ENCODE measurements at regions not wholly inside any gene's neighbourhood (a gene's known extent, or its start where the extent isn't known, plus 50 kb on each side); places are given as distances from the start of the nearest gene placed in this dataset.

DNA sequence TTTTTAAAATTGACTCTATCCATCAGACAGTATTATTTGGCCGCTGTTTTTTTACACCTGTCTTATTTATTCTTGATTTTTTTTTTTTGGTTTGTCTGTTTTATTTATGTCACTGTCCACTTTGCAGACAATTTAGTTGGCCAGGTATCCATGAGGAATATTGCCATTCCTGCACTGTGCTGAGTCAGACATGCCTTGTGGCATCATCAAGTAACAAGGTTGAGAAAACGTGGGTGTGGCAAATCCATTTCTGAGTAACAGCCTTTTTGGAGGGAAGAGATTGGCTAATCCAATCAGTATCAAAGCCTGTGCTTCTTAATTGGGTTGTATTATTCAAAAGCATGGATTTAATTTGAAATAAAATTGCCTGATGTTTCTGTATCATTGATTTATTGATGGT, 463.1 kb downstream of the USP25 start:
- H3K4me3 ChIP-seq = no peak overlapping the region
- DNase-seq (ENCODE audit: low spot score in 2 of 2) = no peak
- H3K27ac ChIP-seq = peak overlapping the region in 2 of 4 donors; percentile 87 to 91
- H3K27me3 ChIP-seq = no peaks in the 10 kb centered on the region
- H3K9me3 ChIP-seq = peaks cover 0 to 3% (median 0%) of the 10 kb centered on the region in 4 donors
- no peaks in the 10 kb centered on the region for H3K36me3 ChIP-seq
- WGBS, 2 donors = 89 to 92% methylated on average over 2 of the region's 2 CpGs
- peaks cover 0 to 17% (median 0%) of the 10 kb centered on the region in 4 donors for H3K4me1 ChIP-seq
- TF ChIP-seq, protein P1, sequence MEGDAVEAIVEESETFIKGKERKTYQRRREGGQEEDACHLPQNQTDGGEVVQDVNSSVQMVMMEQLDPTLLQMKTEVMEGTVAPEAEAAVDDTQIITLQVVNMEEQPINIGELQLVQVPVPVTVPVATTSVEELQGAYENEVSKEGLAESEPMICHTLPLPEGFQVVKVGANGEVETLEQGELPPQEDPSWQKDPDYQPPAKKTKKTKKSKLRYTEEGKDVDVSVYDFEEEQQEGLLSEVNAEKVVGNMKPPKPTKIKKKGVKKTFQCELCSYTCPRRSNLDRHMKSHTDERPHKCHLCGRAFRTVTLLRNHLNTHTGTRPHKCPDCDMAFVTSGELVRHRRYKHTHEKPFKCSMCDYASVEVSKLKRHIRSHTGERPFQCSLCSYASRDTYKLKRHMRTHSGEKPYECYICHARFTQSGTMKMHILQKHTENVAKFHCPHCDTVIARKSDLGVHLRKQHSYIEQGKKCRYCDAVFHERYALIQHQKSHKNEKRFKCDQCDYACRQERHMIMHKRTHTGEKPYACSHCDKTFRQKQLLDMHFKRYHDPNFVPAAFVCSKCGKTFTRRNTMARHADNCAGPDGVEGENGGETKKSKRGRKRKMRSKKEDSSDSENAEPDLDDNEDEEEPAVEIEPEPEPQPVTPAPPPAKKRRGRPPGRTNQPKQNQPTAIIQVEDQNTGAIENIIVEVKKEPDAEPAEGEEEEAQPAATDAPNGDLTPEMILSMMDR (IDR thresholded peaks at IDR 0.05) = no peak
- TF ChIP-seq EP300 (IDR thresholded peaks at IDR 0.05) (peak in 1 of 2 donors; percentile 36), POLR2A (IDR thresholded peaks at IDR 0.05) (no peak)

DNA sequence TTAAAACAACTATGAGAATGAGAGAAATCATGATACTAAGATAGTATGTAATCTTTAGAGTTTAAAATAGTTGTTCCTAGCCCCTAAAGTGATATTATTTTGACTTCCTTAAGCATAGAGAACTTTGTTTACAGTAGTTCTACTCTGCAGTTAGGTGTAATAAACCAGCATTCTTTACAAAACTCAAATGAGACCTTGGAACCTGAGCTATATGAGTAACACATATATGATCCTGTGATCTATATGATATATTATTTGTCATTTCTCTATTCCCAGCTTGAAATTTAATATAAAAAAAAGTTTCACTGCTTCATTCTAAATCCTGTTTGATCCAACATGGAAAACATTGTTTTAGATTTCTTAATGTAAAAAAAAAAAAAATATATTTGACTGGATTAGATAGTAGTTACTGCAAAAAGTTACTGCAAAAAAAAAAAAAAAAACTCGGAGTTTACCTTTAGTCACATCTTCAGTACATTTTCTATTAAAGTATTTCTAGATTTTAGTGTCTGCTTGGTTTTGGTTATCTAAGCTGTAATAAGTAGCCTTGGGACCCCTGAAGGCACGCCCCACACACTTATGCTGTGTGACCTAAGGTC, 463.8 kb downstream of the USP25 start:
- WGBS, 2 donors = 8 to 11% methylated on average over 2 of the region's 2 CpGs
- TF ChIP-seq, protein P1 (IDR thresholded peaks at IDR 0.05) = no peak
- TF ChIP-seq POLR2A (IDR thresholded peaks at IDR 0.05) (no peak), EP300 (IDR thresholded peaks at IDR 0.05) (no peak)
- DNase-seq (ENCODE audit: low spot score in 2 of 2) = no peak
- H3K27me3 ChIP-seq = no peaks in the 10 kb centered on the region
- H3K9me3 ChIP-seq = peaks cover 0 to 3% (median 0%) of the 10 kb centered on the region in 4 donors
- no peaks in the 10 kb centered on the region for H3K36me3 ChIP-seq
- H3K4me3 ChIP-seq = peak overlapping the region in 3 of 4 donors; percentile 34 to 52 (median 41)
- peaks cover 0 to 21% (median 0%) of the 10 kb centered on the region in 4 donors for H3K4me1 ChIP-seq
- peak overlapping the region; percentile 73 to 91 (median 88) for H3K27ac ChIP-seq

DNA sequence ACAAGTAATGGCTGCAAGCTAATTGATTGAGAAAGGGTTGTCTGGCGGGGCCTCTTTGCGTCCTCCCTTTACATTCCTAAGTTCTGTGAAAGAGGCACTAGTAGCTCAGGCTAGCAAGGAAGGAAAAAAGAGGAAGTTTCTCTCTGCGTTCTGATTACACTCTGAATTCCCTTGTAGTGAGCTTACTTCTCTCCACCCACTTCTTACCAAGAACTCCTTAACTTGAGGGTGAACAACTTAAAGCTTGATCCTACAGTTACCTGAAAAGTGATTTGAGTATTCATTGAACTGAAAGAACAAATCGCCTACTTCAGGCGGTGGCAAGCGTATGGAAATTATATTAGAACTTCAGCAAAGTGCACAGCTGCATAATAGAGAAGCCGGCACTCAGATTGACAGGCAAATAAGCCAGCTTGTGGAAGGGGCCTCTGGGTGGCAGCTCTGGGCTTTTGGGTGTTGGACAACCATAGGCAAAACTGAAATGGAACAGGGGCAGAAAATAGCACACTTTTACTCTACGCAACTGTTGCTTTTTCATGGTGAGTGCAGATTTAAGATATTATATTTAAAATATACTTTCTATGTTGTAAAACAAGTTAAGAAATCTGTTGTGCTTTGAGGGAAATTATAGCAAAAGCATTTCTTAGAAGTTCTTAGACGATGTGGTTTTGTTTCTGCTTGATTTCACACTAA, 464.5 kb downstream of the USP25 start:
- H3K4me3 ChIP-seq = peak overlapping the region; percentile 28 to 52 (median 38)
- no peaks in the 10 kb centered on the region for H3K36me3 ChIP-seq
- H3K9me3 ChIP-seq = peaks cover 0 to 9% (median 0%) of the 10 kb centered on the region in 4 donors
- DNase-seq (ENCODE audit: low spot score in 2 of 2) = peak; percentile 36 to 70
- 4 to 5% methylated on average over 9 of the region's 9 CpGs for WGBS, 2 donors
- TF ChIP-seq EP300 (IDR thresholded peaks at IDR 0.05) (peak in 1 of 2 donors; percentile 75), POLR2A (IDR thresholded peaks at IDR 0.05) (peak in 1 of 2 donors; percentile 25)
- TF ChIP-seq, protein P1 (IDR thresholded peaks at IDR 0.05) = peak in 4 of 5 experiments; percentile 7 to 52 (median 24)
- H3K27me3 ChIP-seq = no peaks in the 10 kb centered on the region
- peak overlapping the region; percentile 73 to 91 (median 88) for H3K27ac ChIP-seq
- peaks cover 0 to 24% (median 0%) of the 10 kb centered on the region in 4 donors for H3K4me1 ChIP-seq

DNA sequence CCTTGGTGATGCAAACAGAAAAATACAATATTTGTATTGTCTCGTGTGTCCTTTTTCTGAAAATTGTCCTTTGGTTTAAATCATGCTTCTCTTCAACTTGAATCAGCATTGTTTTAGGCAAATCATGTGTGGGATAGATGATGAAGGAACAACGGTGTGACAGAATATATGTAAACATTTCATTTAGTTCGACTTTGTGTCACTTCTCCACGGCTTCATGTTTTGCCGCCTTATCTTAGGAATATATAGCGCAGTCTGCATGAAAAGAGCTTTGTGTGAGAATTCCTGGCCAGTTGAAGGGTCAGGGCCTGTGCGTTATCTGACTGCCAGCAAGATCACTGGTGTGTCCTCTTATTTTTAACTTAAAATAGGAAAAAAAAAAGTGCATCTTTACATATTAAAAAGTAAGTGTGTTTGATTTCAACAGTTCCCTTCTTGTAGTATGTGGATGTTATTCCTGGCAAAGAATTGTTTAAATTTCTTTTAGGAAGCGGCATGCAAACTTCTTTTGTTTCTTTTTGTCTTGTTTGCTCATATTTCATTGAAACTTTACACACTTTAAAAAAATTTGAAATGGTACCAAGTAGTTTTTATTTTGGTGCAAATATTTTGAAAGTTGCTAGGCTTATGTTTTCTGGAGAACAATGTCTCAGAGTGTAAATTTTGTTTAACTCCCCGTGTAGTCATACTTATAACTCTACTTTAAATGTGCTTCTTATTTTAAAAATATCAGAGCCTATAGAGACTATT, 465.2 kb downstream of the USP25 start:
- DNase-seq (ENCODE audit: low spot score in 2 of 2) = peak in 1 of 2 donors; percentile 33
- H3K27me3 ChIP-seq = no peaks in the 10 kb centered on the region
- WGBS, 2 donors = 2 to 7% methylated on average over 9 of the region's 9 CpGs
- H3K9me3 ChIP-seq = peaks cover 0 to 9% (median 0%) of the 10 kb centered on the region in 4 donors
- peaks cover 0 to 24% (median 0%) of the 10 kb centered on the region in 4 donors for H3K4me1 ChIP-seq
- H3K27ac ChIP-seq = peak overlapping the region; percentile 73 to 91 (median 88)
- H3K4me3 ChIP-seq = peak overlapping the region; percentile 28 to 52 (median 38)
- no peaks in the 10 kb centered on the region for H3K36me3 ChIP-seq
- TF ChIP-seq, protein P1 (IDR thresholded peaks at IDR 0.05) = no peak
- no peak for TF ChIP-seq EP300 (IDR thresholded peaks at IDR 0.05)
- no peak for TF ChIP-seq POLR2A (IDR thresholded peaks at IDR 0.05)
